Activated CD4-positive, alpha-beta T cell treated with anti-CD3 and anti-CD28 coated beads for 36 hours (primary cell): ENCODE measurements at regions not wholly inside any gene's neighbourhood (a gene's known extent, or its start where the extent isn't known, plus 50 kb on each side); places are given as distances from the start of the nearest gene placed in this dataset.
"Not testable (repeated sequence)": the region's sequence is repeated elsewhere in the genome, so short reads cannot be mapped to it uniquely, and the experiment has no call there.

Experiments used
- ATAC-seq: fragments of 200-7000 bp; cut with Tn5 transposase; one replicate; pipeline ENCODE4 v1.10.0; 2021; ENCODE audit warnings: mild to moderate bottlenecking, moderate library complexity
- CTCF ChIA-PET: fragments of 350-600 bp; sonication (Branson Sonifier 250); formaldehyde crosslinking; loops from one replicate; lab custom pipeline; 2021; ENCODE audit warnings: antibody characterized with exemption; lab: Charles Lee
- POLR2A ChIA-PET: fragments of 350-600 bp; sonication (Branson Sonifier 250); formaldehyde crosslinking; loops from one replicate; lab custom pipeline; 2021; ENCODE audit warnings: antibody characterized with exemption, inconsistent platforms; lab: Charles Lee
- DNase-seq: peaks from one replicate; pipeline ENCODE4 v3.0.0-alpha.2; 2020
- H3K27ac Mint-ChIP-seq: one replicate; pipeline ENCODE4 v1.8.0; 2021; ENCODE audit warnings: mixed read lengths
- H3K27me3 Mint-ChIP-seq: one replicate; pipeline ENCODE4 v1.8.0; 2021; ENCODE audit warnings: mixed read lengths
- H3K36me3 Mint-ChIP-seq: one replicate; pipeline ENCODE4 v1.8.0; 2021; ENCODE audit warnings: low read depth, mixed read lengths
- H3K4me1 Mint-ChIP-seq: one replicate; pipeline ENCODE4 v1.8.0; 2021; ENCODE audit warnings: mixed read lengths
- H3K4me3 Mint-ChIP-seq: one replicate; pipeline ENCODE4 v1.8.0; 2021; ENCODE audit warnings: mild to moderate bottlenecking, moderate library complexity, mixed read lengths
- H3K9me3 Mint-ChIP-seq: one replicate; pipeline ENCODE4 v1.8.0; 2021; ENCODE audit warnings: low read depth, mixed read lengths
- intact Hi-C, 2 experiments: fragments of 100-400 bp; cut with DNase I in 1 of 2; cut with micrococcal nuclease in 1 of 2; formaldehyde crosslinking; loops; one replicate each; pipeline versions ENCODE4 v1.14.2 to v1.15.1; 2022 to 2024; cut with DNase I, micrococcal nuclease

- Mint-ChIP-seq H3K36me3 (no peaks in the 10 kb centered on the region), H3K4me1 (peaks cover 13% of the 10 kb centered on the region), H3K4me3 (no peak overlapping the region), H3K27me3 (no peaks in the 10 kb centered on the region), H3K27ac (peak overlapping the region; percentile 55), H3K9me3 (no peaks in the 10 kb centered on the region)
- POLR2A ChIA-PET, result no interaction called here
- no peak for ATAC-seq
- CTCF ChIA-PET, result no interaction called here
- intact Hi-C loops, result no loop called here
- DNase-seq, result no peak
Measured at GRCh38 chr2:231644426-231644825, 51.8 kb downstream of the TEX44 start.

- H3K4me1 Mint-ChIP-seq, result peaks cover 13% of the 10 kb centered on the region
- no peaks in the 10 kb centered on the region for H3K27me3 Mint-ChIP-seq
- DNase-seq (no peak), ATAC-seq (no peak)
- intact Hi-C loops, result no loop called here
- H3K27ac Mint-ChIP-seq, result no peak overlapping the region
- ChIA-PET CTCF (interaction anchor here (0.6 to 2.4 kb wide), 8 partner anchors 13 to 129 kb away, joined by 3 to 11 read pairs (median 4); no protein-coding TSS in a partner anchor), POLR2A (interaction anchor here (1.0 kb wide), 1 partner anchor 31 kb away, joined by 8 read pairs; no protein-coding TSS in a partner anchor)
- no peaks in the 10 kb centered on the region for H3K9me3 Mint-ChIP-seq
- H3K36me3 Mint-ChIP-seq, result no peaks in the 10 kb centered on the region
- no peak overlapping the region for H3K4me3 Mint-ChIP-seq
Measured at GRCh38 chr2:231646476-231646875, 53.8 kb downstream of the TEX44 start.

- Mint-ChIP-seq H3K27ac (no peak overlapping the region), H3K36me3 (no peaks in the 10 kb centered on the region), H3K4me1 (peaks cover 2% of the 10 kb centered on the region), H3K9me3 (no peaks in the 10 kb centered on the region), H3K27me3 (no peaks in the 10 kb centered on the region), H3K4me3 (no peak overlapping the region)
- ChIA-PET POLR2A (no interaction called here), CTCF (interaction anchor here (1.5 to 3.0 kb wide), 3 partner anchors 26 to 69 kb away, joined by 3 to 20 read pairs (median 7); no protein-coding TSS in a partner anchor)
- peak; percentile 81 for DNase-seq
- intact Hi-C loops, result loop anchor here (1.0 kb wide), 3 partner anchors 26 to 67 kb away; no protein-coding TSS in a partner anchor
- peak; percentile 96 for ATAC-seq
Measured at GRCh38 chr2:231648579-231649174, 56.0 kb downstream of the TEX44 start.

GRCh38 chr2:231651561-231651960 is 56.8 kb upstream of the PTMA start:
- H3K9me3 Mint-ChIP-seq, result not testable (repeated sequence)

GRCh38 chr2:231655488-231655887 is 52.8 kb upstream of the PTMA start:
- no peaks in the 10 kb centered on the region for H3K9me3 Mint-ChIP-seq
- no peak overlapping the region for H3K27ac Mint-ChIP-seq
- H3K4me3 Mint-ChIP-seq, result no peak overlapping the region
- DNase-seq (no peak), ATAC-seq (no peak)
- POLR2A ChIA-PET, result no interaction called here
- no peaks in the 10 kb centered on the region for H3K27me3 Mint-ChIP-seq
- peaks cover 1% of the 10 kb centered on the region for H3K4me1 Mint-ChIP-seq
- H3K36me3 Mint-ChIP-seq, result no peaks in the 10 kb centered on the region
- CTCF ChIA-PET, result interaction anchor here (0.5 to 1.6 kb wide), 2 partner anchors 52 to 59 kb away, joined by 3 to 5 read pairs; no protein-coding TSS in a partner anchor
- intact Hi-C loops, result no loop called here

More at GRCh38 chr2:231651561-231651960, 56.8 kb upstream of the PTMA start:
- H3K36me3 Mint-ChIP-seq, H3K4me1 Mint-ChIP-seq, H3K4me3 Mint-ChIP-seq, intact Hi-C loops, H3K27me3 Mint-ChIP-seq, DNase-seq, H3K27ac Mint-ChIP-seq, ATAC-seq: not testable (repeated sequence)
- CTCF ChIA-PET, result interaction anchor here (1.2 kb wide), 1 partner anchor 26 kb away, joined by 5 read pairs; no protein-coding TSS in a partner anchor
- POLR2A ChIA-PET, result interaction anchor here (0.6 kb wide), 1 partner anchor 65 kb away, joined by 3 read pairs; no protein-coding TSS in a partner anchor

- H3K4me1 Mint-ChIP-seq, result peaks cover 4% of the 10 kb centered on the region
- CTCF ChIA-PET, result interaction anchor here (0.5 to 10.4 kb wide), 4 partner anchors 19 to 137 kb away, joined by 3 to 90 read pairs (median 3); no protein-coding TSS in a partner anchor
- intact Hi-C loops, result no loop called here
- H3K9me3 Mint-ChIP-seq, result no peaks in the 10 kb centered on the region
- H3K4me3 Mint-ChIP-seq, result no peak overlapping the region
- H3K36me3 Mint-ChIP-seq, result peaks cover 3% of the 10 kb centered on the region
- H3K27ac Mint-ChIP-seq, result no peak overlapping the region
- POLR2A ChIA-PET, result no interaction called here
- H3K27me3 Mint-ChIP-seq, result no peaks in the 10 kb centered on the region
- no peak for ATAC-seq
- no peak for DNase-seq
Measured at GRCh38 chr2:231655894-231656293, 52.4 kb upstream of the PTMA start.
